Esophagus squamous epithelium (tissue), 4 donors: ENCODE measurements at regions not wholly inside any gene's neighbourhood (a gene's known extent, or its start where the extent isn't known, plus 50 kb on each side); places are given as distances from the start of the nearest gene placed in this dataset.
"Not testable (repeated sequence)": the region's sequence is repeated elsewhere in the genome, so short reads cannot be mapped to it uniquely, and the experiment has no call there.

Experiments used
- POLR2A ChIP-seq, 4 donors: fragments of 450-650 bp; IDR thresholded peaks; one replicate each; pipeline ENCODE4 v1.6.1; 2017; ENCODE audit warnings: antibody characterized with exemption in 4 of 4, mild to moderate bottlenecking in 4 of 4, moderate library complexity in 3 of 4
- TF ChIP-seq, protein P1 (sequence below), 6 experiments: fragments of 450-650 bp in 4 of 6; fragments of 200-600 bp in 2 of 6; sonication (generic) in 2 of 6; IDR thresholded peaks; one replicate each; pipeline ENCODE4 v1.5.1; 2016 to 2019; ENCODE audit warnings: antibody characterized with exemption in 6 of 6, mild to moderate bottlenecking in 4 of 6, moderate library complexity in 4 of 6

- TF ChIP-seq, protein P1, sequence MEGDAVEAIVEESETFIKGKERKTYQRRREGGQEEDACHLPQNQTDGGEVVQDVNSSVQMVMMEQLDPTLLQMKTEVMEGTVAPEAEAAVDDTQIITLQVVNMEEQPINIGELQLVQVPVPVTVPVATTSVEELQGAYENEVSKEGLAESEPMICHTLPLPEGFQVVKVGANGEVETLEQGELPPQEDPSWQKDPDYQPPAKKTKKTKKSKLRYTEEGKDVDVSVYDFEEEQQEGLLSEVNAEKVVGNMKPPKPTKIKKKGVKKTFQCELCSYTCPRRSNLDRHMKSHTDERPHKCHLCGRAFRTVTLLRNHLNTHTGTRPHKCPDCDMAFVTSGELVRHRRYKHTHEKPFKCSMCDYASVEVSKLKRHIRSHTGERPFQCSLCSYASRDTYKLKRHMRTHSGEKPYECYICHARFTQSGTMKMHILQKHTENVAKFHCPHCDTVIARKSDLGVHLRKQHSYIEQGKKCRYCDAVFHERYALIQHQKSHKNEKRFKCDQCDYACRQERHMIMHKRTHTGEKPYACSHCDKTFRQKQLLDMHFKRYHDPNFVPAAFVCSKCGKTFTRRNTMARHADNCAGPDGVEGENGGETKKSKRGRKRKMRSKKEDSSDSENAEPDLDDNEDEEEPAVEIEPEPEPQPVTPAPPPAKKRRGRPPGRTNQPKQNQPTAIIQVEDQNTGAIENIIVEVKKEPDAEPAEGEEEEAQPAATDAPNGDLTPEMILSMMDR (IDR thresholded peaks at IDR 0.05), result not testable (repeated sequence)
- not testable (repeated sequence) for TF ChIP-seq POLR2A (IDR thresholded peaks at IDR 0.05)
Observed at GRCh38 chr12:17855548-17855947, 234.4 kb downstream of the RERGL start.
